AG04449 (cell line): ENCODE measurements at regions not wholly inside any gene's neighbourhood (a gene's known extent, or its start where the extent isn't known, plus 50 kb on each side); places are given as distances from the start of the nearest gene placed in this dataset.
"Not testable (repeated sequence)": the region's sequence is repeated elsewhere in the genome, so short reads cannot be mapped to it uniquely, and the experiment has no call there.

Source experiments
- CTCF ChIA-PET: fragments of 350-600 bp; formaldehyde crosslinking; extraction: SDS; loops from one replicate; lab custom pipeline; 2021; ENCODE audit warnings: antibody characterized with exemption; lab: Yijun Ruan, JAX
- POLR2A ChIA-PET: fragments of 400-600, 350-600 bp; formaldehyde crosslinking; extraction: SDS; loops from one replicate; lab custom pipeline; 2020; ENCODE audit warnings: antibody characterized with exemption, inconsistent platforms; lab: Yijun Ruan, JAX
- DNase-seq: peaks from one replicate; pipeline ENCODE4 v3.0.0-alpha.2; 2010; ENCODE audit warnings: low read depth, low spot score
- H3K4me3 ChIP-seq: 2 replicates; pipeline ENCODE4 v1.5.1; 2011; ENCODE audit warnings: low read depth, mild to moderate bottlenecking, control low read depth, low read length
- CTCF ChIP-seq: IDR thresholded peaks from one replicate; pipeline ENCODE4 v1.5.1; 2011; ENCODE audit warnings: mild to moderate bottlenecking, moderate library complexity, low read length, control low read depth, inconsistent platforms; ENCODE audit not compliant: insufficient read depth; ENCODE audit errors: missing control alignments

GRCh38 chr12:131364903-131365820, 345.7 kb upstream of the SFSWAP start:
- ChIA-PET POLR2A (no interaction called here), CTCF (no interaction called here)
- no peak overlapping the region for H3K4me3 ChIP-seq
- TF ChIP-seq CTCF: no peak
- no peak for DNase-seq

- CTCF ChIA-PET: no interaction called here
- no peak for TF ChIP-seq CTCF
- no peak for DNase-seq
- no peak overlapping the region for H3K4me3 ChIP-seq
- POLR2A ChIA-PET: no interaction called here
Observed at GRCh38 chr12:131365821-131366260, 345.0 kb upstream of the SFSWAP start.

- no peak overlapping the region for H3K4me3 ChIP-seq
- POLR2A ChIA-PET: no interaction called here
- no peak for DNase-seq
- CTCF ChIA-PET: no interaction called here
- TF ChIP-seq CTCF: no peak
Observed at GRCh38 chr12:131366261-131366871, 344.5 kb upstream of the SFSWAP start.

GRCh38 chr12:131367067-131367982, 343.6 kb upstream of the SFSWAP start:
- CTCF ChIA-PET, H3K4me3 ChIP-seq, DNase-seq, POLR2A ChIA-PET: not testable (repeated sequence)

- CTCF ChIA-PET: no interaction called here
- POLR2A ChIA-PET: no interaction called here
- TF ChIP-seq CTCF: no peak
- H3K4me3 ChIP-seq: no peak overlapping the region
- no peak for DNase-seq
Observed at GRCh38 chr12:131367983-131368667, 342.8 kb upstream of the SFSWAP start.

GRCh38 chr12:131368668-131369071, 342.2 kb upstream of the SFSWAP start:
- CTCF ChIA-PET: no interaction called here
- TF ChIP-seq CTCF: no peak
- DNase-seq: no peak
- POLR2A ChIA-PET: no interaction called here
- H3K4me3 ChIP-seq: no peak overlapping the region
